GM10248 (cell line): ENCODE measurements at regions not wholly inside any gene's neighbourhood (a gene's known extent, or its start where the extent isn't known, plus 50 kb on each side); places are given as distances from the start of the nearest gene placed in this dataset.

Experiments used
- CTCF ChIA-PET: fragments of 300-600 bp; sonication (Branson Sonifier 250); formaldehyde crosslinking; extraction: SDS; loops from one replicate; lab custom pipeline; 2021; ENCODE audit warnings: antibody characterized with exemption; lab: Yijun Ruan, JAX
- POLR2A ChIA-PET: fragments of 350-650 bp; sonication (Branson Sonifier 250); formaldehyde crosslinking; extraction: SDS; loops from one replicate; lab custom pipeline; 2020; ENCODE audit warnings: antibody characterized with exemption; lab: Yijun Ruan, JAX
- DNase-seq: peaks from one replicate; pipeline ENCODE4 v3.0.0; 2012; ENCODE audit errors: extremely low spot score
- CTCF ChIP-seq: IDR thresholded peaks from 2 replicates; pipeline ENCODE4 v1.5.1; 2012; ENCODE audit warnings: mild to moderate bottlenecking, low read depth; ENCODE audit errors: extremely low read depth, missing control alignments, control extremely low read depth

GRCh38 chr14:96674121-96674520 lies 123.1 kb upstream of the VRK1 start:
- ChIA-PET CTCF (no interaction called here), POLR2A (no interaction called here)
- no peak for TF ChIP-seq CTCF
- DNase-seq, result no peak

- no peak for DNase-seq
- CTCF ChIA-PET, result no interaction called here
- POLR2A ChIA-PET, result no interaction called here
- no peak for TF ChIP-seq CTCF
Observed at GRCh38 chr14:96676166-96676565, 121.0 kb upstream of the VRK1 start.

DNA sequence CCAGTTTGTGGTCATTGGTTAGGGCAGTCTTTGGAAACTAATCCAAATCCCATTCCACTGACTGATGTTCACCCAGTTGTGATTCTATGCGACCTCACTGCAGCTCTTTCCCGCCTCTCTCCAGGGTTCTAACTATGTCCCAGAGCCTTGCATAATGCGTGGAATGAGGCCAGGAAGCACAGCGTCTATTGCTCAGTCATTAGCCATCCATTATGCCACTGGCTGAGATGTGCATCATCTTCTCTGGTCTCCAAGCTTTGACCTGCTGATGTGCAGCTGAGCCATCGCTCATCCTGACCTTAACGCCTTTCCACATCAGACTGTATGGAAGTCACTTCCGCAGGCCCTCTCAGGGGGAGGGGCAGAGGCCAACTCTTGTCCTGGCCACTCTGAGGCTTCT lies 115.4 kb upstream of the VRK1 start:
- POLR2A ChIA-PET, result no interaction called here
- CTCF ChIA-PET, result no interaction called here
- no peak for TF ChIP-seq CTCF
- DNase-seq, result no peak

- POLR2A ChIA-PET, result no interaction called here
- no peak for TF ChIP-seq CTCF
- CTCF ChIA-PET, result no interaction called here
- DNase-seq, result no peak
Observed at GRCh38 chr14:96682401-96682800, 114.8 kb upstream of the VRK1 start.

GRCh38 chr14:96683562-96684289 lies 113.5 kb upstream of the VRK1 start:
- no peak for DNase-seq
- TF ChIP-seq CTCF, result no peak
- ChIA-PET CTCF (no interaction called here), POLR2A (no interaction called here)

GRCh38 chr14:96686126-96686525 lies 111.1 kb upstream of the VRK1 start:
- no peak for TF ChIP-seq CTCF
- POLR2A ChIA-PET, result no interaction called here
- CTCF ChIA-PET, result interaction anchor here (1.2 to 1.6 kb wide), 2 partner anchors 13 to 18 kb away, joined by 4 to 6 read pairs; no protein-coding TSS in a partner anchor
- DNase-seq, result no peak
